ENCODE measurements at regions not wholly inside any gene's neighbourhood (a gene's known extent, or its start where the extent isn't known, plus 50 kb on each side); places are given as distances from the start of the nearest gene placed in this dataset.

DNA sequence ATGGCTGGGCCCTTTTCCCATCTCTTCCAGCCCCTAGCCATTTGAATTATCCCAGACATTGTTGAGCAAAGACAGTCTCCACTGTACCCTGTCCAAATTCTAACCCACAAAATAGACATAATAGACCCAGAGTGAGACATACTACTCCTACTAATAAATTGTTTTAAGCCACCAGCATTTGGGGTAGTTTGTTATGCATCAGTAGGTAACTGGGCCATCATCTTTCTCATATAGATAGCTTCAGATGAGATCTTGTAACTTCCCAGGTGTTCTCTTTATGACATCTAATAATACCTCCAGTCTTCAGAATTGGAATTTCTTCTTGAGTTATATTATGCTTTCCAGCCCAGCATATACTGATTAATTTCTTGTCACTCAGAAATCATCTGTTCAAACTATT, 117.2 kb upstream of the OTUD4 start:
- ChIA-PET CTCF (no interaction called here), POLR2A (no interaction called here)
- peaks cover 10% of the 10 kb centered on the region for H3K4me1 Mint-ChIP-seq (ENCODE audit: insufficient read depth, unreplicated experiment)
- H3K27me3 Mint-ChIP-seq (ENCODE audit: insufficient read depth, unreplicated experiment), result no peaks in the 10 kb centered on the region
- no peak overlapping the region for H3K27ac Mint-ChIP-seq (ENCODE audit: low read depth, unreplicated experiment)
- no peaks in the 10 kb centered on the region for H3K9me3 Mint-ChIP-seq (ENCODE audit: unreplicated experiment)
- intact Hi-C loops (cut with micrococcal nuclease), result no loop called here
- H3K4me3 Mint-ChIP-seq (ENCODE audit: unreplicated experiment), result no peak overlapping the region
- H3K36me3 Mint-ChIP-seq (ENCODE audit: insufficient read depth, unreplicated experiment), result no peaks in the 10 kb centered on the region
- TF ChIP-seq, protein P1, sequence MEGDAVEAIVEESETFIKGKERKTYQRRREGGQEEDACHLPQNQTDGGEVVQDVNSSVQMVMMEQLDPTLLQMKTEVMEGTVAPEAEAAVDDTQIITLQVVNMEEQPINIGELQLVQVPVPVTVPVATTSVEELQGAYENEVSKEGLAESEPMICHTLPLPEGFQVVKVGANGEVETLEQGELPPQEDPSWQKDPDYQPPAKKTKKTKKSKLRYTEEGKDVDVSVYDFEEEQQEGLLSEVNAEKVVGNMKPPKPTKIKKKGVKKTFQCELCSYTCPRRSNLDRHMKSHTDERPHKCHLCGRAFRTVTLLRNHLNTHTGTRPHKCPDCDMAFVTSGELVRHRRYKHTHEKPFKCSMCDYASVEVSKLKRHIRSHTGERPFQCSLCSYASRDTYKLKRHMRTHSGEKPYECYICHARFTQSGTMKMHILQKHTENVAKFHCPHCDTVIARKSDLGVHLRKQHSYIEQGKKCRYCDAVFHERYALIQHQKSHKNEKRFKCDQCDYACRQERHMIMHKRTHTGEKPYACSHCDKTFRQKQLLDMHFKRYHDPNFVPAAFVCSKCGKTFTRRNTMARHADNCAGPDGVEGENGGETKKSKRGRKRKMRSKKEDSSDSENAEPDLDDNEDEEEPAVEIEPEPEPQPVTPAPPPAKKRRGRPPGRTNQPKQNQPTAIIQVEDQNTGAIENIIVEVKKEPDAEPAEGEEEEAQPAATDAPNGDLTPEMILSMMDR (IDR thresholded peaks at IDR 0.05; ENCODE audit: unreplicated experiment), result no peak
- no TSS peak for BruUV-seq (replicated peaks)
- no peak for DNase-seq (ENCODE audit: unreplicated experiment)

DNA sequence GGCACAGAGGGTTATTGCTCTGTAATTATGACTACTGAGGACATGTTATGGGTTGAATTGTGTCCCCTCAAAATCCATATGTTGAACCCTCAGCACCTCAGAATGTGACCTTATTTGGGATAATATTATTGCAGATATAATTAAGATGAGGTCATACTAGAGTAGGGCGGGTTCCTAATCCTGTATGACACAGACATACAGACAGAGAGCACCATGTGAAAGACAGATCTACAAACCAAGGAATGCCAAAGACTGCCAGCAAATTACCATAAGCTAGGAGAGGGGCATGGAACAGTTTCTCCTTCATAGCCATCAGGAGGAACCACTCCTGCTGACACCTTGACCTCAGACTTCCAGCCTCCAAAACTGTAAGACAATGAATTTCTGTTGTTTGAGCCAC, 115.2 kb upstream of the OTUD4 start:
- no peak overlapping the region for H3K27ac Mint-ChIP-seq (ENCODE audit: low read depth, unreplicated experiment)
- no peak overlapping the region for H3K4me3 Mint-ChIP-seq (ENCODE audit: unreplicated experiment)
- no TSS peak for BruUV-seq (replicated peaks)
- H3K36me3 Mint-ChIP-seq (ENCODE audit: insufficient read depth, unreplicated experiment), result no peaks in the 10 kb centered on the region
- DNase-seq (ENCODE audit: unreplicated experiment), result no peak
- TF ChIP-seq, protein P1 (IDR thresholded peaks at IDR 0.05; ENCODE audit: unreplicated experiment), result no peak
- ChIA-PET CTCF (no interaction called here), POLR2A (no interaction called here)
- H3K27me3 Mint-ChIP-seq (ENCODE audit: insufficient read depth, unreplicated experiment), result no peaks in the 10 kb centered on the region
- intact Hi-C loops (cut with micrococcal nuclease), result no loop called here
- no peaks in the 10 kb centered on the region for H3K9me3 Mint-ChIP-seq (ENCODE audit: unreplicated experiment)
- H3K4me1 Mint-ChIP-seq (ENCODE audit: insufficient read depth, unreplicated experiment), result peaks cover 10% of the 10 kb centered on the region

DNA sequence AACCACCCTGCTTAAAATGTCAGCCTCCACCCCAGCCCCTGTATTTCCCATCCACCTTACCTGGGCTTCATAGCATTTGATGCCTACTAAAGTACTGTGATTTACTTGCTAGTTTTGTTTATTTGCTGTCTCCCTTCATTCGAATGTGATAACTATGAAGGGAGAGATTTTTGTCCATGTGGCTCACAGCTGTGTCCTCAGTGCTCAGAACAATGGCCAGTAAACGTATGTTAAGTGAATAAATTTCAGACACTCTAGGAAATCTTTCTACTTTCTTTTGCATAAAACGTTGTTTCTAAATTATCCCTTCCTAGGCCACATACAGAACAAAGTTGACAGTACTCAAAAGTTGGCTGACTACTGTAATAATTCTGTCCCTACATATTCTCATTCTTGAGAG, 114.7 kb upstream of the OTUD4 start:
- no peaks in the 10 kb centered on the region for H3K27me3 Mint-ChIP-seq (ENCODE audit: insufficient read depth, unreplicated experiment)
- intact Hi-C loops (cut with micrococcal nuclease), result no loop called here
- peaks cover 10% of the 10 kb centered on the region for H3K4me1 Mint-ChIP-seq (ENCODE audit: insufficient read depth, unreplicated experiment)
- no peak overlapping the region for H3K27ac Mint-ChIP-seq (ENCODE audit: low read depth, unreplicated experiment)
- CTCF ChIA-PET, result no interaction called here
- no peak overlapping the region for H3K4me3 Mint-ChIP-seq (ENCODE audit: unreplicated experiment)
- no TSS peak for BruUV-seq (replicated peaks)
- H3K9me3 Mint-ChIP-seq (ENCODE audit: unreplicated experiment), result no peaks in the 10 kb centered on the region
- H3K36me3 Mint-ChIP-seq (ENCODE audit: insufficient read depth, unreplicated experiment), result no peaks in the 10 kb centered on the region
- POLR2A ChIA-PET, result no interaction called here
- TF ChIP-seq, protein P1 (IDR thresholded peaks at IDR 0.05; ENCODE audit: unreplicated experiment), result no peak
- DNase-seq (ENCODE audit: unreplicated experiment), result no peak

DNA sequence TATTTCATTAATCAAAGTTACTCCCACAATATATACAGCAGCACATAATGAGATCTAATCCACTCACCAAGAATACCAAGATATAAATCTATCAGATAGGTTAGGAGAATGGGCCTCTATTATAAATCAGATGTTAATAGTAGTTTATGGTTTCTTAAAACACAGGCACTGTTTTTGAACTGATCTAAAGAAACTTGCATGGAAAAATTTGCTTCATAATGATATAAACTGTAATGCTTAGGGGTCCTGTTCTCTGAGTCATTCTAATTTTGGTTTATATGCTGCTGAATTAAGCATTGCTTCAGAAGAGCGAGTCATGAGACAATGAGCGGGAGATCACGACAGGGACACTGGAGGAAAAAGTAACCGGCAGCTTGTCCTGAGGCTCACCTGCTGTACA, 113.3 kb upstream of the OTUD4 start:
- BruUV-seq (replicated peaks), result no TSS peak
- Mint-ChIP-seq H3K27me3 (ENCODE audit: insufficient read depth, unreplicated experiment) (no peaks in the 10 kb centered on the region), H3K4me3 (ENCODE audit: unreplicated experiment) (no peak overlapping the region), H3K27ac (ENCODE audit: low read depth, unreplicated experiment) (no peak overlapping the region), H3K4me1 (ENCODE audit: insufficient read depth, unreplicated experiment) (no peaks in the 10 kb centered on the region), H3K36me3 (ENCODE audit: insufficient read depth, unreplicated experiment) (no peaks in the 10 kb centered on the region), H3K9me3 (ENCODE audit: unreplicated experiment) (no peaks in the 10 kb centered on the region)
- DNase-seq (ENCODE audit: unreplicated experiment), result no peak
- CTCF ChIA-PET, result interaction anchor here (0.9 kb wide), 1 partner anchor 15 kb away, joined by 3 read pairs; no protein-coding TSS in a partner anchor
- TF ChIP-seq, protein P1 (IDR thresholded peaks at IDR 0.05; ENCODE audit: unreplicated experiment), result no peak
- POLR2A ChIA-PET, result no interaction called here
- intact Hi-C loops (cut with micrococcal nuclease), result no loop called here

Data from MCF 10A (cell line).